ENCODE measurements at regions not wholly inside any gene's neighbourhood (a gene's known extent, or its start where the extent isn't known, plus 50 kb on each side); places are given as distances from the start of the nearest gene placed in this dataset.
"Not testable (repeated sequence)": the region's sequence is repeated elsewhere in the genome, so short reads cannot be mapped to it uniquely, and the experiment has no call there.

- H3K27me3 Mint-ChIP-seq = peaks cover 10% of the 10 kb centered on the region
- no peaks in the 10 kb centered on the region for H3K4me1 Mint-ChIP-seq
- H3K9me3 Mint-ChIP-seq = no peaks in the 10 kb centered on the region
- H3K36me3 Mint-ChIP-seq (ENCODE audit: low read depth) = no peaks in the 10 kb centered on the region
- H3K27ac Mint-ChIP-seq = no peak overlapping the region
- H3K4me3 Mint-ChIP-seq = no peak overlapping the region
- no peak for ATAC-seq (replicated peaks)
Observed at GRCh38 chr9:75541734-75542133, 348.7 kb upstream of the PCSK5 start.

GRCh38 chr9:75544815-75545214 is 345.7 kb upstream of the PCSK5 start:
- ATAC-seq (replicated peaks) = no peak
- no peak overlapping the region for H3K27ac Mint-ChIP-seq
- H3K9me3 Mint-ChIP-seq = no peaks in the 10 kb centered on the region

GRCh38 chr9:75545287-75545686 is 345.2 kb upstream of the PCSK5 start:
- H3K9me3 Mint-ChIP-seq = no peaks in the 10 kb centered on the region
- no peak overlapping the region for H3K4me3 Mint-ChIP-seq
- no peaks in the 10 kb centered on the region for H3K4me1 Mint-ChIP-seq
- H3K27me3 Mint-ChIP-seq = peaks cover 10% of the 10 kb centered on the region
- H3K27ac Mint-ChIP-seq = no peak overlapping the region
- ATAC-seq (replicated peaks) = no peak
- H3K36me3 Mint-ChIP-seq (ENCODE audit: low read depth) = no peaks in the 10 kb centered on the region

More at GRCh38 chr9:75544815-75545214, 345.7 kb upstream of the PCSK5 start:
- Mint-ChIP-seq H3K4me1 (no peaks in the 10 kb centered on the region), H3K4me3 (no peak overlapping the region), H3K36me3 (ENCODE audit: low read depth) (no peaks in the 10 kb centered on the region), H3K27me3 (peaks cover 10% of the 10 kb centered on the region)

GRCh38 chr9:75548871-75549270 is 341.6 kb upstream of the PCSK5 start:
- ATAC-seq (replicated peaks) = no peak
- Mint-ChIP-seq H3K4me3 (no peak overlapping the region), H3K9me3 (no peaks in the 10 kb centered on the region), H3K4me1 (no peaks in the 10 kb centered on the region), H3K27me3 (peaks cover 5% of the 10 kb centered on the region), H3K27ac (no peak overlapping the region), H3K36me3 (ENCODE audit: low read depth) (no peaks in the 10 kb centered on the region)

- H3K27me3 Mint-ChIP-seq = no peaks in the 10 kb centered on the region
- no peak for ATAC-seq (replicated peaks)
Observed at GRCh38 chr9:75551861-75552260, 338.6 kb upstream of the PCSK5 start.

GRCh38 chr9:75552941-75553340 is 337.5 kb upstream of the PCSK5 start:
- no peak overlapping the region for H3K4me3 Mint-ChIP-seq
- H3K9me3 Mint-ChIP-seq = no peaks in the 10 kb centered on the region
- no peak for ATAC-seq (replicated peaks)
- no peak overlapping the region for H3K27ac Mint-ChIP-seq
- no peaks in the 10 kb centered on the region for H3K4me1 Mint-ChIP-seq
- H3K36me3 Mint-ChIP-seq (ENCODE audit: low read depth) = no peaks in the 10 kb centered on the region
- H3K27me3 Mint-ChIP-seq = no peaks in the 10 kb centered on the region

More at GRCh38 chr9:75551861-75552260, 338.6 kb upstream of the PCSK5 start:
- Mint-ChIP-seq H3K27ac (no peak overlapping the region), H3K4me3 (no peak overlapping the region), H3K4me1 (no peaks in the 10 kb centered on the region), H3K9me3 (no peaks in the 10 kb centered on the region), H3K36me3 (ENCODE audit: low read depth) (no peaks in the 10 kb centered on the region)

GRCh38 chr9:75566813-75567212 is 323.7 kb upstream of the PCSK5 start:
- not testable (repeated sequence) for H3K27ac Mint-ChIP-seq; ATAC-seq (replicated peaks); H3K36me3 Mint-ChIP-seq (ENCODE audit: low read depth); H3K9me3 Mint-ChIP-seq; H3K4me3 Mint-ChIP-seq; H3K4me1 Mint-ChIP-seq; H3K27me3 Mint-ChIP-seq

GRCh38 chr9:75570538-75570937 is 319.9 kb upstream of the PCSK5 start:
- Mint-ChIP-seq H3K36me3 (ENCODE audit: low read depth) (no peaks in the 10 kb centered on the region), H3K27me3 (peaks cover 7% of the 10 kb centered on the region), H3K4me1 (no peaks in the 10 kb centered on the region), H3K4me3 (no peak overlapping the region), H3K9me3 (no peaks in the 10 kb centered on the region), H3K27ac (no peak overlapping the region)
- no peak for ATAC-seq (replicated peaks)

- no peak overlapping the region for H3K4me3 Mint-ChIP-seq
- H3K36me3 Mint-ChIP-seq (ENCODE audit: low read depth) = no peaks in the 10 kb centered on the region
- ATAC-seq (replicated peaks) = no peak
- H3K4me1 Mint-ChIP-seq = no peaks in the 10 kb centered on the region
- no peaks in the 10 kb centered on the region for H3K9me3 Mint-ChIP-seq
- H3K27ac Mint-ChIP-seq = no peak overlapping the region
- H3K27me3 Mint-ChIP-seq = peaks cover 3% of the 10 kb centered on the region
Observed at GRCh38 chr9:75574569-75574968, 315.9 kb upstream of the PCSK5 start.

- Mint-ChIP-seq H3K4me3 (no peak overlapping the region), H3K27me3 (peaks cover 15% of the 10 kb centered on the region), H3K36me3 (ENCODE audit: low read depth) (no peaks in the 10 kb centered on the region), H3K9me3 (peaks cover 4% of the 10 kb centered on the region), H3K27ac (no peak overlapping the region), H3K4me1 (no peaks in the 10 kb centered on the region)
- no peak for ATAC-seq (replicated peaks)
Observed at GRCh38 chr9:75582870-75583269, 307.6 kb upstream of the PCSK5 start.

GRCh38 chr9:75588808-75589207 is 301.7 kb upstream of the PCSK5 start:
- Mint-ChIP-seq H3K4me3 (no peak overlapping the region), H3K4me1 (no peaks in the 10 kb centered on the region), H3K9me3 (peaks cover 3% of the 10 kb centered on the region), H3K27me3 (peaks cover 13% of the 10 kb centered on the region), H3K36me3 (ENCODE audit: low read depth) (no peaks in the 10 kb centered on the region), H3K27ac (no peak overlapping the region)
- ATAC-seq (replicated peaks) = no peak

GRCh38 chr9:75589497-75589896 is 301.0 kb upstream of the PCSK5 start:
- Mint-ChIP-seq H3K9me3 (peaks cover 3% of the 10 kb centered on the region), H3K27ac (no peak overlapping the region), H3K4me1 (no peaks in the 10 kb centered on the region), H3K27me3 (peaks cover 13% of the 10 kb centered on the region), H3K36me3 (ENCODE audit: low read depth) (no peaks in the 10 kb centered on the region), H3K4me3 (no peak overlapping the region)
- no peak for ATAC-seq (replicated peaks)

- H3K9me3 Mint-ChIP-seq = peaks cover 3% of the 10 kb centered on the region
- no peak overlapping the region for H3K27ac Mint-ChIP-seq
- no peak for ATAC-seq (replicated peaks)
- no peak overlapping the region for H3K4me3 Mint-ChIP-seq
- H3K4me1 Mint-ChIP-seq = no peaks in the 10 kb centered on the region
- H3K36me3 Mint-ChIP-seq (ENCODE audit: low read depth) = no peaks in the 10 kb centered on the region
- peaks cover 7% of the 10 kb centered on the region for H3K27me3 Mint-ChIP-seq
Observed at GRCh38 chr9:75591972-75592371, 298.5 kb upstream of the PCSK5 start.

- no peaks in the 10 kb centered on the region for H3K4me1 Mint-ChIP-seq
- H3K9me3 Mint-ChIP-seq = peaks cover 3% of the 10 kb centered on the region
- H3K4me3 Mint-ChIP-seq = no peak overlapping the region
- H3K27ac Mint-ChIP-seq = no peak overlapping the region
- H3K27me3 Mint-ChIP-seq = peaks cover 9% of the 10 kb centered on the region
- ATAC-seq (replicated peaks) = no peak
- H3K36me3 Mint-ChIP-seq (ENCODE audit: low read depth) = no peaks in the 10 kb centered on the region
Observed at GRCh38 chr9:75592586-75592985, 297.9 kb upstream of the PCSK5 start.

- H3K36me3 Mint-ChIP-seq (ENCODE audit: low read depth) = no peaks in the 10 kb centered on the region
- peaks cover 3% of the 10 kb centered on the region for H3K9me3 Mint-ChIP-seq
- H3K4me3 Mint-ChIP-seq = no peak overlapping the region
- no peaks in the 10 kb centered on the region for H3K4me1 Mint-ChIP-seq
- peaks cover 9% of the 10 kb centered on the region for H3K27me3 Mint-ChIP-seq
- no peak overlapping the region for H3K27ac Mint-ChIP-seq
- ATAC-seq (replicated peaks) = no peak
Observed at GRCh38 chr9:75593920-75594319, 296.6 kb upstream of the PCSK5 start.

GRCh38 chr9:75599126-75599525 is 291.3 kb upstream of the PCSK5 start:
- ATAC-seq (replicated peaks) = no peak
- Mint-ChIP-seq H3K36me3 (ENCODE audit: low read depth) (no peaks in the 10 kb centered on the region), H3K4me3 (no peak overlapping the region), H3K9me3 (no peaks in the 10 kb centered on the region), H3K4me1 (no peaks in the 10 kb centered on the region), H3K27ac (no peak overlapping the region), H3K27me3 (peaks cover 4% of the 10 kb centered on the region)
